Fibroblast of lung (primary cell): ENCODE measurements at regions not wholly inside any gene's neighbourhood (a gene's known extent, or its start where the extent isn't known, plus 50 kb on each side); places are given as distances from the start of the nearest gene placed in this dataset.

ENCODE experiments used
- DNase-seq, 2 donors: peaks; one replicate each; pipeline versions ENCODE4 v3.0.0 to v3.0.0-alpha.2; 2010; ENCODE audit warnings: low read depth in 2 of 2
- H2AFZ ChIP-seq: 2 replicates; pipeline ENCODE4 v1.5.1; 2012; ENCODE audit warnings: low read length, control low read depth, inconsistent platforms
- H3K27ac ChIP-seq: 2 replicates; pipeline ENCODE4 v1.5.1; 2011; ENCODE audit warnings: low read length, control low read depth; ENCODE audit not compliant: insufficient read depth
- H3K27me3 ChIP-seq: 2 replicates; pipeline ENCODE4 v1.5.1; 2011; ENCODE audit warnings: mild to moderate bottlenecking, low read length; ENCODE audit not compliant: control insufficient read depth, insufficient read depth
- H3K36me3 ChIP-seq: 2 replicates; pipeline ENCODE4 v1.5.1; 2011; ENCODE audit warnings: low read length; ENCODE audit not compliant: control insufficient read depth, insufficient read depth
- H3K4me1 ChIP-seq: 2 replicates; pipeline ENCODE4 v1.5.1; 2011; ENCODE audit warnings: low read length; ENCODE audit not compliant: control insufficient read depth, insufficient read depth; ENCODE audit errors: extremely low read depth
- H3K4me2 ChIP-seq: 2 replicates; pipeline ENCODE4 v1.5.1; 2011; ENCODE audit warnings: low read length, control low read depth; ENCODE audit not compliant: insufficient read depth; ENCODE audit errors: extremely low read depth
- H3K4me3 ChIP-seq, 4 experiments: fragments of 200-600 bp in 1 of 4; sonication (generic) in 1 of 4; replicated peaks in 1 of 4; 2 replicates each; pipeline ENCODE4 v1.5.1; 2011 to 2016; ENCODE audit warnings: low read length in 4 of 4, low read depth in 3 of 4, mild to moderate bottlenecking in 3 of 4, control low read depth in 2 of 4, inconsistent platforms in 1 of 4, mixed read lengths in 1 of 4; ENCODE audit not compliant: insufficient read depth in 1 of 4; ENCODE audit errors: control extremely low read depth in 1 of 4
- H3K79me2 ChIP-seq: 2 replicates; pipeline ENCODE4 v1.5.1; 2012; ENCODE audit warnings: mild to moderate bottlenecking, low read length, inconsistent platforms; ENCODE audit not compliant: control insufficient read depth, insufficient read depth
- H3K9ac ChIP-seq: 2 replicates; pipeline ENCODE4 v1.5.1; 2011; ENCODE audit warnings: mild to moderate bottlenecking, low read length, control low read depth; ENCODE audit not compliant: insufficient read depth
- H3K9me3 ChIP-seq: 2 replicates; pipeline ENCODE4 v1.5.1; 2012; ENCODE audit warnings: low read depth, low read length; ENCODE audit not compliant: control insufficient read depth, insufficient read depth
- H4K20me1 ChIP-seq: 2 replicates; pipeline ENCODE4 v1.5.1; 2011; ENCODE audit warnings: low read length; ENCODE audit not compliant: control insufficient read depth, insufficient read depth; ENCODE audit errors: extremely low read depth
- CTCF ChIP-seq, 2 donors: IDR thresholded peaks in 1 of 2; conservative IDR thresholded peaks in 1 of 2; 1 replicate in 1 of 2; 2 replicates in 1 of 2; pipeline ENCODE4 v1.5.1; 2011 to 2012; ENCODE audit warnings: low read length in 2 of 2, control low read depth in 1 of 2, inconsistent platforms in 1 of 2, low read depth in 1 of 2, mild to moderate bottlenecking in 1 of 2
- EZH2 ChIP-seq: IDR thresholded peaks from 2 replicates; pipeline ENCODE4 v1.5.1; 2012; ENCODE audit warnings: low read length, control low read depth, mild to moderate bottlenecking; ENCODE audit errors: missing control alignments

- Histone ChIP-seq H3K4me1 (no peaks in the 10 kb centered on the region), H3K9ac (no peak overlapping the region), H3K79me2 (no peaks in the 10 kb centered on the region), H3K27me3 (no peaks in the 10 kb centered on the region), H3K4me2 (no peak overlapping the region), H2AFZ (no peak overlapping the region), H3K4me3 (no peak overlapping the region), H3K27ac (no peak overlapping the region), H4K20me1 (no peaks in the 10 kb centered on the region), H3K9me3 (no peaks in the 10 kb centered on the region), H3K36me3 (no peaks in the 10 kb centered on the region)
- TF ChIP-seq CTCF (conservative IDR thresholded peaks at IDR 0.05 in 1 of 2, IDR thresholded peaks at IDR 0.05 in 1 of 2; ENCODE audit: low read depth in 1 of 2, low read length in 2 of 2) (no peak), EZH2 (no peak)
- no peak for DNase-seq
These were observed 411.3 kb upstream of the RUNX1 start for GRCh38 chr21:35460441-35460840.

GRCh38 chr21:35458405-35458804 is 409.3 kb upstream of the RUNX1 start:
- Histone ChIP-seq H3K4me3 (no peak overlapping the region), H3K9ac (no peak overlapping the region), H3K4me1 (no peaks in the 10 kb centered on the region), H2AFZ (no peak overlapping the region), H3K27me3 (no peaks in the 10 kb centered on the region), H3K4me2 (no peak overlapping the region), H3K79me2 (no peaks in the 10 kb centered on the region), H3K27ac (no peak overlapping the region), H4K20me1 (no peaks in the 10 kb centered on the region), H3K36me3 (no peaks in the 10 kb centered on the region), H3K9me3 (no peaks in the 10 kb centered on the region)
- no peak for DNase-seq
- TF ChIP-seq CTCF (conservative IDR thresholded peaks at IDR 0.05 in 1 of 2, IDR thresholded peaks at IDR 0.05 in 1 of 2; ENCODE audit: low read depth in 1 of 2, low read length in 2 of 2) (no peak), EZH2 (no peak)

- H3K27me3 ChIP-seq, result no peaks in the 10 kb centered on the region
- no peak for TF ChIP-seq CTCF (conservative IDR thresholded peaks at IDR 0.05 in 1 of 2, IDR thresholded peaks at IDR 0.05 in 1 of 2; ENCODE audit: low read depth in 1 of 2, low read length in 2 of 2)
- no peak for TF ChIP-seq EZH2
- no peaks in the 10 kb centered on the region for H4K20me1 ChIP-seq
- no peaks in the 10 kb centered on the region for H3K9me3 ChIP-seq
- H3K4me2 ChIP-seq, result no peak overlapping the region
- H3K27ac ChIP-seq, result no peak overlapping the region
- no peaks in the 10 kb centered on the region for H3K4me1 ChIP-seq
- no peak overlapping the region for H3K9ac ChIP-seq
- no peaks in the 10 kb centered on the region for H3K79me2 ChIP-seq
- H3K4me3 ChIP-seq, result no peak overlapping the region
- DNase-seq, result no peak
- no peaks in the 10 kb centered on the region for H3K36me3 ChIP-seq
- H2AFZ ChIP-seq, result no peak overlapping the region
These were observed 408.1 kb upstream of the RUNX1 start for GRCh38 chr21:35457097-35457804.
